ENCODE measurements at regions not wholly inside any gene's neighbourhood (a gene's known extent, or its start where the extent isn't known, plus 50 kb on each side); places are given as distances from the start of the nearest gene placed in this dataset.

GRCh38 chr2:145154731-145155130 is 634.8 kb upstream of the ZEB2 start:
- TF ChIP-seq POLR2AphosphoS5 (IDR thresholded peaks at IDR 0.05) (no peak), POLR2A (IDR thresholded peaks at IDR 0.05) (no peak), EP300 (IDR thresholded peaks at IDR 0.05) (no peak)
- TF ChIP-seq, protein P1, sequence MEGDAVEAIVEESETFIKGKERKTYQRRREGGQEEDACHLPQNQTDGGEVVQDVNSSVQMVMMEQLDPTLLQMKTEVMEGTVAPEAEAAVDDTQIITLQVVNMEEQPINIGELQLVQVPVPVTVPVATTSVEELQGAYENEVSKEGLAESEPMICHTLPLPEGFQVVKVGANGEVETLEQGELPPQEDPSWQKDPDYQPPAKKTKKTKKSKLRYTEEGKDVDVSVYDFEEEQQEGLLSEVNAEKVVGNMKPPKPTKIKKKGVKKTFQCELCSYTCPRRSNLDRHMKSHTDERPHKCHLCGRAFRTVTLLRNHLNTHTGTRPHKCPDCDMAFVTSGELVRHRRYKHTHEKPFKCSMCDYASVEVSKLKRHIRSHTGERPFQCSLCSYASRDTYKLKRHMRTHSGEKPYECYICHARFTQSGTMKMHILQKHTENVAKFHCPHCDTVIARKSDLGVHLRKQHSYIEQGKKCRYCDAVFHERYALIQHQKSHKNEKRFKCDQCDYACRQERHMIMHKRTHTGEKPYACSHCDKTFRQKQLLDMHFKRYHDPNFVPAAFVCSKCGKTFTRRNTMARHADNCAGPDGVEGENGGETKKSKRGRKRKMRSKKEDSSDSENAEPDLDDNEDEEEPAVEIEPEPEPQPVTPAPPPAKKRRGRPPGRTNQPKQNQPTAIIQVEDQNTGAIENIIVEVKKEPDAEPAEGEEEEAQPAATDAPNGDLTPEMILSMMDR (IDR thresholded peaks at IDR 0.05), result no peak
- DNase-seq (ENCODE audit: low spot score in 2 of 2), result no peak
- no peaks in the 10 kb centered on the region for H3K27me3 ChIP-seq
- H3K4me3 ChIP-seq, result no peak overlapping the region
- WGBS, result 64% methylated on average over 2 of the region's 2 CpGs
- H3K4me1 ChIP-seq, result peaks cover 13% of the 10 kb centered on the region
- no peaks in the 10 kb centered on the region for H3K9me3 ChIP-seq
- no peaks in the 10 kb centered on the region for H3K36me3 ChIP-seq
- no peak overlapping the region for H3K27ac ChIP-seq

DNA sequence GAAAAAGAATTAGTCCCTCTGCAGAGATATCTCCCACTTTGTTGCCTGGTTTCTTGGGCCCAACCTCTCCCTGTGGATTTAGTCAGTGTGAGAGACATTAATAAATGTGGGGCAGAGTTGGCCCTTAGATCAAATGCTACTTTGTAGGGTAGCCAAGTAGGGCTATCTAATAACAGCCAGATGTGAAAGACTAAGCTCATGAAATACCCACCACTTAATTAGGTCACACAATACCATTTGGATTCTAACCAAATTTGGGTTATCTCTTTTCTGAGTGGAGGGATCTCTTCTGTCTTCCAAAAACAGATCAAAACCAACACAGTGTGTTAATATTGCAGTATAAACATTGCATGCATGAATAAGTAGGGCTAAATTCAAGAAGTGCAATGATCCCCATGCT is 626.8 kb upstream of the ZEB2 start:
- TF ChIP-seq POLR2A (IDR thresholded peaks at IDR 0.05) (no peak), EP300 (IDR thresholded peaks at IDR 0.05) (no peak), POLR2AphosphoS5 (IDR thresholded peaks at IDR 0.05) (no peak)
- TF ChIP-seq, protein P1 (IDR thresholded peaks at IDR 0.05), result no peak
- H3K9me3 ChIP-seq, result no peaks in the 10 kb centered on the region
- H3K4me1 ChIP-seq, result no peaks in the 10 kb centered on the region
- H3K27ac ChIP-seq, result no peak overlapping the region
- DNase-seq (ENCODE audit: low spot score in 2 of 2), result no peak
- H3K36me3 ChIP-seq, result no peaks in the 10 kb centered on the region
- H3K27me3 ChIP-seq, result no peaks in the 10 kb centered on the region
- H3K4me3 ChIP-seq, result no peak overlapping the region

GRCh38 chr2:145144131-145144728 is 624.3 kb upstream of the ZEB2 start:
- Histone ChIP-seq H3K27ac (no peak overlapping the region), H3K36me3 (no peaks in the 10 kb centered on the region), H3K4me3 (no peak overlapping the region), H3K4me1 (no peaks in the 10 kb centered on the region), H3K9me3 (no peaks in the 10 kb centered on the region), H3K27me3 (no peaks in the 10 kb centered on the region)
- no peak for TF ChIP-seq POLR2AphosphoS5 (IDR thresholded peaks at IDR 0.05)
- no peak for TF ChIP-seq EP300 (IDR thresholded peaks at IDR 0.05)
- TF ChIP-seq, protein P1 (IDR thresholded peaks at IDR 0.05), result no peak
- no peak for TF ChIP-seq POLR2A (IDR thresholded peaks at IDR 0.05)
- 88% methylated on average over 3 of the region's 3 CpGs for WGBS
- no peak for DNase-seq (ENCODE audit: low spot score in 2 of 2)

DNA sequence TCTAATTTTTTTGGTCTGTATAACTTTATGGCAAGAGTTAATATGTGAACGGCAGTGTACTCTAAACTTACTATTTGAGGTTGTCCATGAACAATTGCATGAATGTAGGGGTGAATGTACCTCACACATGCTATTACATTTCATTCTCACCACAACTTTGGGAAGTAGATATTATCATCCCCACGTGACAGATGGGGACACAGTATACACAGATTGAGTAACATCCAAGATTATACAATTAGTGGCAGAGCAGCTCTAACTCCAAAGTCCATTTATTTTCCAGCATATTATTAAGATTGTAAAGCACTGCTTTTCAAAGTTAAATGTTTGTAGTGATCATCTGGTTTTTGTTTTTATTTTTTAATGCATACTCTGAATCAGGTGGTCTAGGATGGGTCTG is 622.1 kb upstream of the ZEB2 start:
- H3K4me1 ChIP-seq, result no peaks in the 10 kb centered on the region
- H3K27ac ChIP-seq, result no peak overlapping the region
- no peaks in the 10 kb centered on the region for H3K9me3 ChIP-seq
- H3K36me3 ChIP-seq, result no peaks in the 10 kb centered on the region
- no peak for TF ChIP-seq EP300 (IDR thresholded peaks at IDR 0.05)
- WGBS, result 75% methylated on average over 2 of the region's 2 CpGs
- DNase-seq (ENCODE audit: low spot score in 2 of 2), result no peak
- no peaks in the 10 kb centered on the region for H3K27me3 ChIP-seq
- H3K4me3 ChIP-seq, result no peak overlapping the region

DNA sequence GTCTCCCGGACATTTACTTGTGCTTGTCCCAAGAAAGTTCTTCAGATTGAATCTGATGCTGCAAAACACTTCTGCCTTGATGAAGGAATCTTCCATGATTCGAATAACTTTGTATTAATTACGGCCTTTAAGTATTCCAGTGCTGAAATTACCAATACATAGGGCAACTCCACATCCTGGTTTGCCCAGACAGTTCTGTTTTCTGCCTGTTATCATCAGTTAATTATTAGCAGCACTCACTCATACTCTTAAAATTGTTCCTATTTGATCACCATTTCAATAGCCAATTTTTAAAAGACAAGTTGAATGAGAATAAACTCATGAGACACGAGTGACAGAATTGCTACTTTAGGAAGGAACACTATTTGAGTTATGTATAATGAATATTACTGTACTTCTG is 620.7 kb upstream of the ZEB2 start:
- no peaks in the 10 kb centered on the region for H3K27me3 ChIP-seq
- no peaks in the 10 kb centered on the region for H3K9me3 ChIP-seq
- H3K4me1 ChIP-seq, result no peaks in the 10 kb centered on the region
- no peak for DNase-seq (ENCODE audit: low spot score in 2 of 2)
- TF ChIP-seq, protein P1 (IDR thresholded peaks at IDR 0.05), result no peak
- no peak for TF ChIP-seq EP300 (IDR thresholded peaks at IDR 0.05)
- no peak for TF ChIP-seq POLR2AphosphoS5 (IDR thresholded peaks at IDR 0.05)
- no peak for TF ChIP-seq POLR2A (IDR thresholded peaks at IDR 0.05)
- 90% methylated on average over 4 of the region's 4 CpGs for WGBS
- H3K27ac ChIP-seq, result no peak overlapping the region
- no peak overlapping the region for H3K4me3 ChIP-seq
- no peaks in the 10 kb centered on the region for H3K36me3 ChIP-seq

DNA sequence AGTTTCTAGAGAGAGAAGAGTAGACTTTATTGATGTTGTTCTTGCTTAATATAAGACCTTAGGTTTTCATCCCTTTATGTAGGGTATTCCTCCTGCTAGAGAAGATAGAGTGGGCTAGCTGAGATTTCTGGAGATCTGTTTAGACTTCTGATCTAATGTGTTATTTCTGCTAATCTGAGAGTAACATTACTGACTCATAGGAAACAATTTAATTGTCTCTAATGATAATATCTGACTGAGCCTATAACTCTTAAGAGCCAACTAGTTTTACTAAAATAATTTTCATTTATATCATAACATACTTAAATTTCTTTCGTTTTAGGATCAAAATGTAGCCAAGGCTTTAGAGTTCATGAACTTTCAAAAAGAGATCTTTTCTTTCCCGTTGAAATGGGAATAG is 618.7 kb upstream of the ZEB2 start:
- WGBS, result 76% methylated on average over 2 of the region's 2 CpGs
- Histone ChIP-seq H3K4me1 (no peaks in the 10 kb centered on the region), H3K9me3 (no peaks in the 10 kb centered on the region), H3K36me3 (no peaks in the 10 kb centered on the region), H3K27ac (no peak overlapping the region), H3K27me3 (no peaks in the 10 kb centered on the region), H3K4me3 (no peak overlapping the region)
- no peak for DNase-seq (ENCODE audit: low spot score in 2 of 2)
- TF ChIP-seq EP300 (IDR thresholded peaks at IDR 0.05) (no peak), POLR2AphosphoS5 (IDR thresholded peaks at IDR 0.05) (no peak), POLR2A (IDR thresholded peaks at IDR 0.05) (no peak)
- TF ChIP-seq, protein P1 (IDR thresholded peaks at IDR 0.05), result no peak

All from suprapubic skin (tissue), 4 donors.